ENCODE measurements at regions not wholly inside any gene's neighbourhood (a gene's known extent, or its start where the extent isn't known, plus 50 kb on each side); places are given as distances from the start of the nearest gene placed in this dataset.

GRCh38 chr5:61280761-61281427 lies 51.2 kb upstream of the ZSWIM6 start:
- peak; percentile 85 for DNase-seq
- Histone ChIP-seq H3K4me3 (no peak overlapping the region), H3K9me3 (peaks cover 4% of the 10 kb centered on the region; the same call in 1 of the 2 replicates), H3K36me3 (no peaks in the 10 kb centered on the region), H3K27me3 (no peaks in the 10 kb centered on the region)

- Histone ChIP-seq H3K36me3 (no peaks in the 10 kb centered on the region), H3K9me3 (peaks cover 5% of the 10 kb centered on the region; the same call in 1 of the 2 replicates), H3K4me3 (no peak overlapping the region), H3K27me3 (no peaks in the 10 kb centered on the region)
- no peak for DNase-seq
Observed at GRCh38 chr5:61281686-61282085, 50.4 kb upstream of the ZSWIM6 start.

Measured in MG63 (cell line).